GM03348 (cell line): ENCODE measurements at regions not wholly inside any gene's neighbourhood (a gene's known extent, or its start where the extent isn't known, plus 50 kb on each side); places are given as distances from the start of the nearest gene placed in this dataset.

Experiments used
- DNase-seq: peaks from one replicate; pipeline ENCODE4 v3.0.0; 2012; ENCODE audit warnings: low spot score

DNA sequence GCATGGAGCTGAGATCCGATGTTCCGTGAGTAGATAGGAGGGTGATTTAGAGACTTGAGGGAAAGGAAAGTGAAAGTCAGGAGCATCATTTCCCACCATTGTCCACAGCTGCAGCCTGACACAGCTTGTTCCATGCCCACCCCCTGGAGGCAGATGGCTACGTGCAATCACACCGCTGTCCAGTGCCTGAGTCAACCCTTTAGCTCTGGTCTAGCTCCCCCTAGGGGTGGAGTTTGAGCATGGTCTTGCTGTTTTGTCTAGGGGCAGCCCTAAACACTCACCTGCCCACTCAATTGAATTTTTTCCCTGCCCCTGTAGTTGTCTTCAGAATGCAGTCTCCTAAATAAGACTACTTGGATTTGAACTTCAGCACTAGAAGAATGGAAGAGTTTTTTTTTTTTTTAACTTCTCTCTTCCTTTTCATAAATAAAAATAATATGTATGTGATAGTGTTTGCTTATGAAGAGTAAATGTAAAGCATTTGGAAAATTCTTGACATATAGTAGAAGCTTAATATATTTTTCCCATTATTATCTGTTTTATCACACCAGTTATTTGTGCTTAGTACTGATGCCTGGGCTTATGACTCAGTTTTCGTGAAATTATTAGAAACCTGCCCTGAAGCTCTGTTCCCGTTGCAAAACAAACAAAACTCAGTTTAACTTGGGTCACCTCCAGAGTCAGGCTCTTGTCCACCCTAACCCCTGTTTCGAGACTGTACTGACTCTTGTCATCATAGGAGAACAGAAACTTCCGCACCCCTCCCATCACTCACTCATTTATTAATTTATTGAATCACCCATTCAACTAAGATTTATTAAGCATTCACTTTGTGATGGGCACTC is 814.8 kb downstream of the MAFB start:
- DNase-seq, result peak; percentile 74

DNA sequence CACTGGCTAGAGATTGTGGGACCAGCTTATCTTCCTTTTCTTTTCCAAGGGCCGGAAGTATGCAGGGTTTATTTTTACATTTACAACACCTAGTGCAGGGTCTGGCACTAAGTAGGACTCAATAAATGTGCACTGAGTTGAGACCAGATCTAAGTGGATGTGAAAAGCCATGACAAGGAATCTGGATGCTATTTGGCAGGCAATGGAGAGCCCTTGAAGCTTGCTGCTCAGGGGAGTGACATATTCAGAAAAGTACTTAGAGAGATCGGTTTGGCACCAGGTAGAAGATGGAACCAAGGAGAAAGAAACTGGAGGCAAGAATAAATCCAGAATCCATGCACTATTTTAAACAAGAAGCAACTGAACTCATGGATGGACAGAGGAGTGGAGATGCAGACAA is 815.8 kb downstream of the MAFB start:
- DNase-seq, result no peak

DNA sequence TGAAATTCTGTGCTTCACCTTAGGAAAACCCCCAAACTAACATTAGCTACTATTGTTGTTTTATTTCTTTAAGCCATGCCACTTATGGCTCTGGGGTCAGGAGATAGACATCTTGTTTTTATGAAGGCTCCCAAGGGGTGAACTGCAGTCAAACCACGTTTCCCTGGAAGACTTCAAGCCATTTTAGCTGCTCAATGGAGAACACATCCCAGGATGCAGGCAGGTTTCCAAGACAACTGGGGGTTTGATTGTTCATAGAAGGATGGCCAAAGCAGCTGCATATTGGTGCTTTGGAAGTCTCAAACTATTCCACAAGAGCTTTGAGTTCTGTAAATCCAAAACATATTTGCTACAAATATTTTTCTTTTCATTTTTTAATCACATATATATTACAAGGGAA is 818.0 kb downstream of the MAFB start:
- DNase-seq, result no peak

GRCh38 chr20:39865446-39865845 is 823.6 kb downstream of the MAFB start:
- DNase-seq, result no peak

- no peak for DNase-seq
These were observed 826.6 kb downstream of the MAFB start for GRCh38 chr20:39862470-39862891.

GRCh38 chr20:39861381-39861780 is 827.7 kb downstream of the MAFB start:
- no peak for DNase-seq

GRCh38 chr20:39857835-39858234 is 831.2 kb downstream of the MAFB start:
- DNase-seq, result no peak

GRCh38 chr20:39857187-39857586 is 831.8 kb downstream of the MAFB start:
- no peak for DNase-seq

GRCh38 chr20:39855799-39856198 is 833.2 kb downstream of the MAFB start:
- no peak for DNase-seq

DNA sequence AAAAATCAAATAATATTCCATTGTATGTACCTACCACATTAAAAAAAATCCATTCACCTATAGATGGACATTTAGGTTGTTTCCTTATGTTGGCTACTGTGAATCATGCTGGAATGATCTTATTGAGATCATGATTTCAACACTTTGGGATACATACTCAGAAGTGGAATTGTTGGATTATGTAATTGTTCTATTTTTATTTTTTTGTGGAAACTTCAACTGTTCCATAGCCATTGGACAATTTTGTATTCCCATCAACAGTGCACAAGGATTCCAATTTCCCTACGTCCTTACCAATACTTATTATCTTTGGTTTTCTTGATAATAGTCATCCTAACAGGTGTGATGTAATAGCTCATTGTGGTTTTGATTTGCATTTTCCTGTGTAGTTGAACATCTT is 834.0 kb downstream of the MAFB start:
- DNase-seq, result no peak

DNA sequence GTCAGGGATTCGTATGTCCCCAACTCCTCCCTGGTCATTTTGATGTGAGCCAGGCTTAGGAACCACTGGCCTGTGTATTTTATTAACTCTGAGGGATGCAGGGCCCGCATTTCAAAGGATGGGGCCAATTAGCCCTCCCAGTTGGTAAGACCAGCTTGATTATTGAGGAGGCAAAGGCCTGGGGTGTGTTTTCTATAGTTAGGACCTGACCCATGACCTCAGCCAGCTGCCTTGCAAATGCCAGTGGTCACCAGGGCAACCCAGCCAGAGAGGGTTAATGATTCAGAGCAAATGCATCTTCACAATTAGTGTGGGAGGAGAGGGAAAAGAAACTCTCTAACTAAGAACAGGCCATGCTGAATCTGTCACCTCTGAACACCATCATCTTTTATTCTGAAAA is 835.4 kb downstream of the MAFB start:
- DNase-seq, result peak; percentile 74

- no peak for DNase-seq
These were observed 836.0 kb downstream of the MAFB start for GRCh38 chr20:39853050-39853449.

DNA sequence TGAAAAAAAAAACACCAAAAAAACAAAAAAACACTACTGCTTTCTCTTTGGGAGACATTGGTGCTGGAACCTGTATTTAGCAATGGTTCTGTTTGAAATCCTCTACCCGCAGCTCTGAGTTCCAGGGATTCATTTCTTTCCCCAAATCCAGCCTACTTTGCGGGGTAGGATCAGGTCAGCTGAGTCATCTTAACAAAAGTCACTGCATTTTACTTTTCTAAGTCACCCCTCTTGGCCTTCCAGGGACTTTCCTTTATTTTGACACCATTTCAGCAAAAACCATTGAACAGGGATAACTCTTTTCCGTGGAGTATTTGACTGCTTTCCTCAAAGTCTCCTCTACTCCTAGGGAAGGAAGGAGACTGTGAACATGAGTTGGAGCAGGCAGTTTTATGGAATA is 837.6 kb downstream of the MAFB start:
- DNase-seq, result peak; percentile 29

- DNase-seq, result peak; percentile 7
These were observed 838.2 kb downstream of the MAFB start for GRCh38 chr20:39850821-39851330.

DNA sequence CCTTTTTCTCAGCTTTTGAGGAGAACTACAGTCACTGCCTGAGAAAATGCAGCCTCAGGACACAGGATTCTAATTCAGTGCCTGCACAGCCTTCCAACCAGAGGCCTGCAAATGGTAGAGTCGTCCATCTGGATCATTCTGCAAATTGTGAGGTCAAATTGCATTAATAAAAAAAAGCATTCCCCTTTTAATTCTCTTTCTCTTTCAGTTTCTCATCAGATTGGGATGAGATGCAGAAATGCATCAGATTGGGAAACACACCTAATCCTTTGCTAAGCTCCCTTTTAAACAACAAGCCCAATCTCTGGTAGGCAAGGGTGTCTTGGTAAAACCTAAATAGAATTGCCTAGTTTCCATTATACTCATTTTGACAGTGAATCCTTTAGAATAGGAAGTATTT is 838.8 kb downstream of the MAFB start:
- no peak for DNase-seq

GRCh38 chr20:39849664-39850063 is 839.4 kb downstream of the MAFB start:
- DNase-seq, result peak; percentile 93

GRCh38 chr20:39849171-39849570 is 839.9 kb downstream of the MAFB start:
- DNase-seq, result no peak

GRCh38 chr20:39839399-39840119 is 849.5 kb downstream of the MAFB start:
- DNase-seq, result no peak

- DNase-seq, result no peak
These were observed 851.5 kb downstream of the MAFB start for GRCh38 chr20:39837561-39837960.

- DNase-seq, result no peak
These were observed 853.8 kb downstream of the MAFB start for GRCh38 chr20:39835130-39835842.

GRCh38 chr20:39830903-39831302 is 858.1 kb downstream of the MAFB start:
- DNase-seq, result no peak

DNA sequence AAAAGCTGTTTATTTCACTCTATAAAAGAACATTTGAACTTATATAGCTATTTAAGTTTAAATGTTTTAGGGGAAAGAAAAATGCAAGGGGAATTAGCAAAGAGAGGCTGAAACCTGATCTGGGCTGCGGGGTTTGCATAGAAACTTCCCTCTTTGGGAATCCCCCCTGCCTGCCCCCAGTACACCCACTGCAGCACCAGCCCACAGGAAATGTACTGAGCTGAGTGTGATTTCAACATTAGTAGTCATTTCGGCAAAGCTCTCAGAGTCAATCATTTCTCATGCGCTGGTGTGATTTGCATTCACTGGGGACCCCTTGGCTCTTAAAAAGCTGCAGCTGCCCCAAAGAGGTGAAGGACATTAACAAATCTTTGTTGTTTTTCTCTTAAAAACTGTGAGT is 859.4 kb downstream of the MAFB start:
- no peak for DNase-seq

DNA sequence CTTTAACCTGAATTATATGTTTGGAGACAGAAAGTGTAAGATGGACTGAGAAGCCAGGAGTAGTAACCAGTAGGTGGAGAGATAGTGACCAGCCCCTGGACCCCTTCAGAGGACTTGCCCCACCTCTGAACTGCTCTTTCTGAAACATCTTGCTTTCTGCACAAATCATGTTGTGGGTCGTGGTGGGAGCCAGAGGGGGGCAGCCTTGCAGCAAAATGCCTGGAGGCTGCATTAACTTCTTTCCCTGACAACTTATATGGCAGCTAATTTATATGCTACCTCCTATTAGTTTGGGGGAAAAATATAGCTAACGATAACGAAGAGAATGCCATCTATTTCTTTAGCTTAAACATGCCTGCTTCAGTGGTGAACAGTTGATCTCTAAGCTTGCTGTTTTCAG is 859.8 kb downstream of the MAFB start:
- peak; percentile 10 for DNase-seq
